ENCODE measurements at regions not wholly inside any gene's neighbourhood (a gene's known extent, or its start where the extent isn't known, plus 50 kb on each side); places are given as distances from the start of the nearest gene placed in this dataset.

GRCh38 chr6:84455511-84456029 lies 228.1 kb upstream of the CEP162 start (continued):
- TF ChIP-seq, protein P1, sequence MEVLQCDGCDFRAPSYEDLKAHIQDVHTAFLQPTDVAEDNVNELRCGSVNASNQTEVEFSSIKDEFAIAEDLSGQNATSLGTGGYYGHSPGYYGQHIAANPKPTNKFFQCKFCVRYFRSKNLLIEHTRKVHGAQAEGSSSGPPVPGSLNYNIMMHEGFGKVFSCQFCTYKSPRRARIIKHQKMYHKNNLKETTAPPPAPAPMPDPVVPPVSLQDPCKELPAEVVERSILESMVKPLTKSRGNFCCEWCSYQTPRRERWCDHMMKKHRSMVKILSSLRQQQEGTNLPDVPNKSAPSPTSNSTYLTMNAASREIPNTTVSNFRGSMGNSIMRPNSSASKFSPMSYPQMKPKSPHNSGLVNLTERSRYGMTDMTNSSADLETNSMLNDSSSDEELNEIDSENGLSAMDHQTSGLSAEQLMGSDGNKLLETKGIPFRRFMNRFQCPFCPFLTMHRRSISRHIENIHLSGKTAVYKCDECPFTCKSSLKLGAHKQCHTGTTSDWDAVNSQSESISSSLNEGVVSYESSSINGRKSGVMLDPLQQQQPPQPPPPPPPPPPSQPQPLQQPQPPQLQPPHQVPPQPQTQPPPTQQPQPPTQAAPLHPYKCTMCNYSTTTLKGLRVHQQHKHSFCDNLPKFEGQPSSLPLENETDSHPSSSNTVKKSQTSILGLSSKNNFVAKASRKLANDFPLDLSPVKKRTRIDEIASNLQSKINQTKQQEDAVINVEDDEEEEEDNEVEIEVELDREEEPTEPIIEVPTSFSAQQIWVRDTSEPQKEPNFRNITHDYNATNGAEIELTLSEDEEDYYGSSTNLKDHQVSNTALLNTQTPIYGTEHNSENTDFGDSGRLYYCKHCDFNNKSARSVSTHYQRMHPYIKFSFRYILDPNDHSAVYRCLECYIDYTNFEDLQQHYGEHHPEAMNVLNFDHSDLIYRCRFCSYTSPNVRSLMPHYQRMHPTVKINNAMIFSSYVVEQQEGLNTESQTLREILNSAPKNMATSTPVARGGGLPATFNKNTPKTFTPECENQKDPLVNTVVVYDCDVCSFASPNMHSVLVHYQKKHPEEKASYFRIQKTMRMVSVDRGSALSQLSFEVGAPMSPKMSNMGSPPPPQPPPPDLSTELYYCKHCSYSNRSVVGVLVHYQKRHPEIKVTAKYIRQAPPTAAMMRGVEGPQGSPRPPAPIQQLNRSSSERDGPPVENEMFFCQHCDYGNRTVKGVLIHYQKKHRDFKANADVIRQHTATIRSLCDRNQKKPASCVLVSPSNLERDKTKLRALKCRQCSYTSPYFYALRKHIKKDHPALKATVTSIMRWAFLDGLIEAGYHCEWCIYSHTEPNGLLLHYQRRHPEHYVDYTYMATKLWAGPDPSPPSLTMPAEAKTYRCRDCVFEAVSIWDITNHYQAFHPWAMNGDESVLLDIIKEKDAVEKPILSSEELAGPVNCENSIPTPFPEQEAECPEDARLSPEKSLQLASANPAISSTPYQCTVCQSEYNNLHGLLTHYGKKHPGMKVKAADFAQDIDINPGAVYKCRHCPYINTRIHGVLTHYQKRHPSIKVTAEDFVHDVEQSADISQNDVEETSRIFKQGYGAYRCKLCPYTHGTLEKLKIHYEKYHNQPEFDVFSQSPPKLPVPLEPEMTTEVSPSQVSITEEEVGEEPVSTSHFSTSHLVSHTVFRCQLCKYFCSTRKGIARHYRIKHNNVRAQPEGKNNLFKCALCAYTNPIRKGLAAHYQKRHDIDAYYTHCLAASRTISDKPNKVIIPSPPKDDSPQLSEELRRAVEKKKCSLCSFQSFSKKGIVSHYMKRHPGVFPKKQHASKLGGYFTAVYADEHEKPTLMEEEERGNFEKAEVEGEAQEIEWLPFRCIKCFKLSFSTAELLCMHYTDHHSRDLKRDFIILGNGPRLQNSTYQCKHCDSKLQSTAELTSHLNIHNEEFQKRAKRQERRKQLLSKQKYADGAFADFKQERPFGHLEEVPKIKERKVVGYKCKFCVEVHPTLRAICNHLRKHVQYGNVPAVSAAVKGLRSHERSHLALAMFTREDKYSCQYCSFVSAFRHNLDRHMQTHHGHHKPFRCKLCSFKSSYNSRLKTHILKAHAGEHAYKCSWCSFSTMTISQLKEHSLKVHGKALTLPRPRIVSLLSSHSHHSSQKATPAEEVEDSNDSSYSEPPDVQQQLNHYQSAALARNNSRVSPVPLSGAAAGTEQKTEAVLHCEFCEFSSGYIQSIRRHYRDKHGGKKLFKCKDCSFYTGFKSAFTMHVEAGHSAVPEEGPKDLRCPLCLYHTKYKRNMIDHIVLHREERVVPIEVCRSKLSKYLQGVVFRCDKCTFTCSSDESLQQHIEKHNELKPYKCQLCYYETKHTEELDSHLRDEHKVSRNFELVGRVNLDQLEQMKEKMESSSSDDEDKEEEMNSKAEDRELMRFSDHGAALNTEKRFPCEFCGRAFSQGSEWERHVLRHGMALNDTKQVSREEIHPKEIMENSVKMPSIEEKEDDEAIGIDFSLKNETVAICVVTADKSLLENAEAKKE (CRISPR knock-in tag; IDR thresholded peaks at IDR 0.05) = no peak
- TF ChIP-seq EZH2phosphoT487 (IDR thresholded peaks at IDR 0.05; ENCODE audit: unreplicated experiment) = no peak
- TF ChIP-seq JUNB (IDR thresholded peaks at IDR 0.05; ENCODE audit: unreplicated experiment) = no peak
- no peak for TF ChIP-seq STAT1 (IDR thresholded peaks at IDR 0.05; ENCODE audit: unreplicated experiment)
- no peak for TF ChIP-seq CREB1 (CRISPR knock-in tag; IDR thresholded peaks at IDR 0.05; ENCODE audit: low read depth)
- no peak for TF ChIP-seq ETS1 (IDR thresholded peaks at IDR 0.05)

DNA sequence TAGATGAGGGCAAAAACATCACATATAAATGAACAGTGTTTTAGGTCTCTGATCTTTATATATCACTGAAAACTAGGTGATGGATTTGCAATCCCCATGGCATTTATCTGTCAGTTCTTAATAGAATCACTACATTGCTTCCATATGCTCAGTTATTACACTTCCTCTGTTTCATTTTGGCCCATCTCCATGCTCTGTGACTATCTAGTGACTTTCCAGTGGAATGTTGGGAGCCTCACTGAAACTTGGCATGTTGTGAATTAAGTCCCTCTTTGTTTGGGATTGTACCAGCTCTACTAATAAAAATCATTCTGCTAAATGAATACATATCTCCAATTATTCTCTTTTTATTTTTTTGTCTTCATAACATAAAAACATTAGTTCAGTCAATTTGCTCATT lies 226.1 kb upstream of the CEP162 start:
- no peak overlapping the region for H3K4me3 ChIP-seq
- H3K27ac Mint-ChIP-seq = no peak overlapping the region
- ATAC-seq (no peak), DNase-seq (ENCODE audit: low spot score) (no peak)
- no peaks in the 10 kb centered on the region for H3K36me3 ChIP-seq (ENCODE audit: insufficient read depth)
- no peaks in the 10 kb centered on the region for H3K9me2 ChIP-seq (ENCODE audit: insufficient read depth)
- peaks cover 2% of the 10 kb centered on the region for H3K27me3 Mint-ChIP-seq (ENCODE audit: insufficient read depth, low read depth, poor library complexity)
- H3F3A ChIP-seq (replicated peaks; ENCODE audit: low read depth) = no peaks in the 10 kb centered on the region
- H3K4me2 ChIP-seq = no peak overlapping the region
- H2AFZ ChIP-seq = no peak overlapping the region
- H3K27me3 ChIP-seq (ENCODE audit: insufficient read depth) = no peaks in the 10 kb centered on the region
- H3K27ac ChIP-seq (ENCODE audit: low read depth) = no peak overlapping the region
- no peaks in the 10 kb centered on the region for H3K36me3 Mint-ChIP-seq (ENCODE audit: low read depth)
- peaks cover 9% of the 10 kb centered on the region; the same call in 2 of the 3 replicates for H3K4me1 Mint-ChIP-seq
- no peaks in the 10 kb centered on the region for H4K20me1 ChIP-seq (replicated peaks; ENCODE audit: insufficient read depth)
- peaks cover 3% of the 10 kb centered on the region; the same call in 1 of the 2 replicates for H3K4me1 ChIP-seq (ENCODE audit: insufficient read depth)
- no peaks in the 10 kb centered on the region for H3K9me3 Mint-ChIP-seq
- H3K79me2 ChIP-seq (replicated peaks; ENCODE audit: insufficient read depth) = no peaks in the 10 kb centered on the region
- H3K4me3 Mint-ChIP-seq = no peak overlapping the region
- TF ChIP-seq EZH2phosphoT487 (IDR thresholded peaks at IDR 0.05; ENCODE audit: unreplicated experiment) = no peak
- TF ChIP-seq CREB1 (CRISPR knock-in tag; IDR thresholded peaks at IDR 0.05; ENCODE audit: low read depth) = no peak
- TF ChIP-seq CTCF (conservative IDR thresholded peaks at IDR 0.05; ENCODE audit: low read depth in 2 of 2) = no peak
- no peak for TF ChIP-seq ZNF114 (CRISPR knock-in tag; IDR thresholded peaks at IDR 0.05)
- TF ChIP-seq REST (IDR thresholded peaks at IDR 0.05; ENCODE audit: unreplicated experiment) = no peak
